ENCODE measurements at regions not wholly inside any gene's neighbourhood (a gene's known extent, or its start where the extent isn't known, plus 50 kb on each side); places are given as distances from the start of the nearest gene placed in this dataset.

DNA sequence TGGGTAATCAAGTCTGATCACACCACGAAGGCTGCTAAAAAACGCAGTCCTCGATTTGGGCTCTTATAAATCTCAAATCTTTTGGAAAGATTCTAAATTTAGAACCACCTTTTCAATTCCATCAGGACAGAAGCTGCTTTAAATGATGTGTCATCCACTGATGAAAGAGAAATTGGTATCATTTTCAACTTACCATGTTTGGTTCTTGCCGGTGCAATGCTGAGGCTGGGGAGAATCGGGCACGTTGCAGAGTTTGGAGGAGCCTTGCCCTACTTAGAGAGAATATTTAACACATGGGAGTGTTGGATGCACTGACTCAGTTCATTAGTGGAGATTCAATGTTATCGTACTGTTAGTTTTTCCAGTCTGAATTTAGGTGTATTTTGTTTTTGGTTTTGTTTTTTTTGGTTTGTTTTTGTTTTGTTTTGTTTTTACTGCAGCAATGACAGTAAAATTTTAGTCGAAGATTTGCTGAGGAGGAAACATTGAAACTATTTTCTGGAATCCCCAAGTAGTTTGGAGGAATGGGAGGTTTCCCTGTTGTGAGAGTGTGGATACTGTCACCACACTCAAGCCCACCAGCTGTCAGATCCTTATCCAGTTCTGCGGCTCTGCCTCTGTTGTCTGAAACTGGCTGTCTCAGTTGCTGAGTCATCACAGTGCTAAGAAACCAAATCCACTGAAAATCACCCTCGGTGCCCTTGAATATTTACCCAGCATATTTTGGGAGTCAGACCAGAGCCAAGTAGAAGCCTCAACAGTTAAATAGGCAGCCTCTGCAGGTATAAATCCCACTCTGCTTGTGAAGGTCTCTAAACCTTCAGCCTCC lies 497.0 kb downstream of the BTBD3 start:
- H3K36me3 ChIP-seq (ENCODE audit: control insufficient read depth in 1 of 2, insufficient read depth in 2 of 2, low read length in 2 of 2): no peaks in the 10 kb centered on the region
- H3K4me3 ChIP-seq (ENCODE audit: low read depth in 1 of 2, low read length in 2 of 2): no peak overlapping the region
- H3K4me1 ChIP-seq (ENCODE audit: control insufficient read depth in 1 of 2, insufficient read depth in 2 of 2, low read length in 2 of 2): no peaks in the 10 kb centered on the region
- no peaks in the 10 kb centered on the region for H3K9me3 ChIP-seq (ENCODE audit: control insufficient read depth in 1 of 2, low read length in 2 of 2)
- H3K27me3 ChIP-seq (ENCODE audit: low read depth, low read length): no peaks in the 10 kb centered on the region
- no peak overlapping the region for H3K27ac ChIP-seq (ENCODE audit: low read length)

DNA sequence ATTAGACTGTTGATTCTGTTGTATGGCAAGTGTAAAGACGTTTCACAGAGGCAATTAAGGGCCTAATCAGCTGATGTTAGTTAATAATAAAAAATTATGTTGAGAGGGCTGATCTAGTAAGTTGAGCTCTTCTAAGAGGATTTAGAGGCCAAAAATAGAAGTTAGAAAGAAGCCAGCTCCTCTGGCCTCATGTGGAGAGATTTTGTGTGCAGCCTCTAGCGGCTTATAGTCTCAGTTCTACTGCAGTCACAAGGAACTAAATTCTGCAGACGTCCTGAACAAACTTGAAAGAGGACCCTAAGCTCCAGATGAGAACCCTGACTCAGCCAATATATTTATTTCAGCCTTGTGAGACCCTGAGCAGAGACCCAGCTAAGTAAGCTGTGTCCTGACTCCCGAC lies 498.6 kb downstream of the BTBD3 start:
- no peaks in the 10 kb centered on the region for H3K9me3 ChIP-seq (ENCODE audit: control insufficient read depth in 1 of 2, low read length in 2 of 2)
- no peaks in the 10 kb centered on the region for H3K27me3 ChIP-seq (ENCODE audit: low read depth, low read length)
- no peaks in the 10 kb centered on the region for H3K4me1 ChIP-seq (ENCODE audit: control insufficient read depth in 1 of 2, insufficient read depth in 2 of 2, low read length in 2 of 2)
- no peak overlapping the region for H3K4me3 ChIP-seq (ENCODE audit: low read depth in 1 of 2, low read length in 2 of 2)
- H3K36me3 ChIP-seq (ENCODE audit: control insufficient read depth in 1 of 2, insufficient read depth in 2 of 2, low read length in 2 of 2): no peaks in the 10 kb centered on the region
- H3K27ac ChIP-seq (ENCODE audit: low read length): no peak overlapping the region

DNA sequence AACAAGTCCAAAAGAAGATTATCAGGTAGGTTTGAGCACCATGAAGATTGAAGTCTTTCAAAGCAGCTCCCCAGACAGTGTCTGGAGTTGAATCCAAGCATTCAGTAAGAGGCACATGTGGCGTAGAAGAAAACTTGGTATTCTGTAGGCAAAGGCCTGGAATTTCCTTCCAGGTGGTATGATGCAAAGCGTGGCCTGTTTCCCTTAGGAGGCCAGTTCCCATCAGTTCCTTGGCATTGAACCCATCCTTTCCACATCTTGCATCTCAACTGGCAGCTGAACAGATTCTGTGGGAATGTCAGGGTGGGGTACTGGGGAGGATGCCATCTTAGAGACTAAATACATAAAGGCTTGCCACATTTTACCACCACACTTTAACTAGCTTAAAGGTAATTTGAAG lies 516.0 kb downstream of the BTBD3 start:
- H3K4me1 ChIP-seq (ENCODE audit: control insufficient read depth in 1 of 2, insufficient read depth in 2 of 2, low read length in 2 of 2): no peaks in the 10 kb centered on the region
- no peaks in the 10 kb centered on the region for H3K9me3 ChIP-seq (ENCODE audit: control insufficient read depth in 1 of 2, low read length in 2 of 2)
- no peak overlapping the region for H3K27ac ChIP-seq (ENCODE audit: low read length)
- H3K27me3 ChIP-seq (ENCODE audit: low read depth, low read length): no peaks in the 10 kb centered on the region
- H3K4me3 ChIP-seq (ENCODE audit: low read depth in 1 of 2, low read length in 2 of 2): no peak overlapping the region
- no peaks in the 10 kb centered on the region for H3K36me3 ChIP-seq (ENCODE audit: control insufficient read depth in 1 of 2, insufficient read depth in 2 of 2, low read length in 2 of 2)

DNA sequence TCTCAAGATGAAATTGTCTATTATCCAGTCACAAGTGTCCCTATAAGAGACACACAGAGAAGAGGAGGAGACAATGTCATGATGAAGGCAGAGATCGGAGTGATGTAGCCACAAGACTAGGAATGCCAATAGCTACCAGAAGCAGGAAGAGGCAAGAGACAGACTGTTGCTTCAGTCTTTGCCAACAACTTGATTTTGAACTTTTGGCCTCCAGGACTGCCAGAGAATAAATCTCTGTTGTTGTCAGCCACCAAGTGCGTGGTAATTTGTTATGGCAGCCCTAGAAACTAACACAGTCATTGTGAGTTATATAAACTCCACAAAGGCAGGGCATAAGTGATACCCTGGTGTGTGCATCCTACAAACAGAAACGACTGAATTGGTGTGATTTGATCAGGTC lies 517.0 kb downstream of the BTBD3 start:
- no peak overlapping the region for H3K27ac ChIP-seq (ENCODE audit: low read length)
- no peaks in the 10 kb centered on the region for H3K9me3 ChIP-seq (ENCODE audit: control insufficient read depth in 1 of 2, low read length in 2 of 2)
- H3K4me3 ChIP-seq (ENCODE audit: low read depth in 1 of 2, low read length in 2 of 2): no peak overlapping the region
- H3K27me3 ChIP-seq (ENCODE audit: low read depth, low read length): no peaks in the 10 kb centered on the region
- H3K4me1 ChIP-seq (ENCODE audit: control insufficient read depth in 1 of 2, insufficient read depth in 2 of 2, low read length in 2 of 2): no peaks in the 10 kb centered on the region
- no peaks in the 10 kb centered on the region for H3K36me3 ChIP-seq (ENCODE audit: control insufficient read depth in 1 of 2, insufficient read depth in 2 of 2, low read length in 2 of 2)

DNA sequence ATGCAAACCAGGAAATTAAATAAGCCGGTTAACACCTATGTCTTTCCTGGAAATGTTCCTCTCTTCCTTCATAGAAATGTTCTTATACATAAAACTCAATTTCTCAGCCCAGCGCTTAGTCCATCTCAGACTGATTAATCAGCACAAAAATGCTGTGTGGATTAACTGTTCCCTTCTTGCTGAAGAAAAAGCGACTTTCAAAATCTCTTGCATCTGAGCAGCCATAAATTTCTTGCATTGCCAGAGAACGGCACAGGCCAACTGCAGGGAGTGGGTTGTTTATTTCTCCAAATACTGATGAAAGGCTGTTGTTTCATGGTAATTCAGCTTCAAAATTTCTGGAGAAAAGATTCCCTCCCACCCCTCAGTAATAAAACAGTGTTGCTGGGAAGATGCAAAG lies 517.6 kb downstream of the BTBD3 start:
- Histone ChIP-seq H3K27ac (ENCODE audit: low read length) (no peak overlapping the region), H3K4me1 (ENCODE audit: control insufficient read depth in 1 of 2, insufficient read depth in 2 of 2, low read length in 2 of 2) (no peaks in the 10 kb centered on the region), H3K4me3 (ENCODE audit: low read depth in 1 of 2, low read length in 2 of 2) (no peak overlapping the region), H3K27me3 (ENCODE audit: low read depth, low read length) (no peaks in the 10 kb centered on the region), H3K36me3 (ENCODE audit: control insufficient read depth in 1 of 2, insufficient read depth in 2 of 2, low read length in 2 of 2) (no peaks in the 10 kb centered on the region), H3K9me3 (ENCODE audit: control insufficient read depth in 1 of 2, low read length in 2 of 2) (no peaks in the 10 kb centered on the region)

DNA sequence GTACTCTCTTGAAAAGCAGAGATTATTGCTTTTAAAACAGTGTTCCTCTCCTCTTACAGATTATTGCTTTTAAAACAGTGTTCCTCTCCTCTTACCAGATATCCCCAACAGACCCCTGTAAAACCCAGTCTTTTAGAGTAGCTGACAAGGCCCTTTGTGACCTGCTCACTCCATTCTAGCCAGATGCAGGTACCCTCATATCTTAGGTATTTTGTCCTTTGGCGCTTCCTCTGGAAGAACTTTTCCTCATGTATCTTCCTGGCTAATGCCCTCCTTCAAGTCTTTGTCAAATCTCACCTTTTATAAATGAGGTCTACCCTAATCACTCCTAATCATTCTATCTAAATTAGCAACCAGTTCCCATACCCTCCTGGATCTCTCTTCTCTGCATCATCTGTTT lies 536.0 kb downstream of the BTBD3 start:
- no peak overlapping the region for H3K4me3 ChIP-seq (ENCODE audit: low read depth in 1 of 2, low read length in 2 of 2)
- no peaks in the 10 kb centered on the region for H3K36me3 ChIP-seq (ENCODE audit: control insufficient read depth in 1 of 2, insufficient read depth in 2 of 2, low read length in 2 of 2)
- no peaks in the 10 kb centered on the region for H3K4me1 ChIP-seq (ENCODE audit: control insufficient read depth in 1 of 2, insufficient read depth in 2 of 2, low read length in 2 of 2)
- H3K9me3 ChIP-seq (ENCODE audit: control insufficient read depth in 1 of 2, low read length in 2 of 2): peaks cover 0 to 6% of the 10 kb centered on the region in 2 donors
- no peak overlapping the region for H3K27ac ChIP-seq (ENCODE audit: low read length)
- no peaks in the 10 kb centered on the region for H3K27me3 ChIP-seq (ENCODE audit: low read depth, low read length)

DNA sequence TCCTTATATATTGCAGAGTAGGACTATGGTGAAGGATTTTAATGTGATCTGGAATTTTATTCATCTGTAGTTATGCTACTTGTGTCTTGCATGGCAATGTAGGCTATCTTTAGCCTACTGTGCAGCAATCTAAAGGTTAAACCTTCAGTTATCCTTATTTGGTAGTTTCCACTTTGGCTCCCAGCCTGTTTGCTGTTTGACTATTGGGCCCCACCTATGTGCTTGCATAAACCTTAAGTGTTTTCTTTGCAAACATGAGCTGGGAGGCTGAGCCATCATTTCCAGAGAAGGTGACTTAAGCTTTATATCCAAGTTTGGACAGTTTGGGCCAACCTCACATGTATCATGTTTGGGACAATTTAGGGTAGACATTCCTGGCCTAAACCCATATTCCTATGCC lies 537.5 kb downstream of the BTBD3 start:
- H3K9me3 ChIP-seq (ENCODE audit: control insufficient read depth in 1 of 2, low read length in 2 of 2): peaks cover 0 to 6% of the 10 kb centered on the region in 2 donors
- no peaks in the 10 kb centered on the region for H3K27me3 ChIP-seq (ENCODE audit: low read depth, low read length)
- no peaks in the 10 kb centered on the region for H3K4me1 ChIP-seq (ENCODE audit: control insufficient read depth in 1 of 2, insufficient read depth in 2 of 2, low read length in 2 of 2)
- H3K4me3 ChIP-seq (ENCODE audit: low read depth in 1 of 2, low read length in 2 of 2): no peak overlapping the region
- H3K36me3 ChIP-seq (ENCODE audit: control insufficient read depth in 1 of 2, insufficient read depth in 2 of 2, low read length in 2 of 2): no peaks in the 10 kb centered on the region
- H3K27ac ChIP-seq (ENCODE audit: low read length): no peak overlapping the region

DNA sequence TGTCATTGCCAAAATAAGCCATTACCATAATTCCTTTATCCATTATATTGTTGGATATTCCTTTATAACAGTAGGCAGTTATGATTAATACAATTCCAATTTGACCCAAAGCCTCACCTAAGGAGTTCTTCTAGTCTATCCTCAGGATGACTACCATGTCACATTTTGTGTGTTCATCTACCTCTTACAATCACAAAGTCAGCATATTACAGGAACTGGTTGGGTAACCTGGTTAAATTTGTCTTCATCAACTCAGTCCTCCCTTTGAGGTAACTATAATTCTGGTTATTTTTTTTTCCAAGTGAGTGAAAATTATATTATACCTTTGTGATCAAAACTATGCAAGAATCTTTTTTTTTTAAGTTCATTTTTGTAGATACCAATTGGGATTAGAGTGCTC lies 540.5 kb downstream of the BTBD3 start:
- no peaks in the 10 kb centered on the region for H3K4me1 ChIP-seq (ENCODE audit: control insufficient read depth in 1 of 2, insufficient read depth in 2 of 2, low read length in 2 of 2)
- no peaks in the 10 kb centered on the region for H3K9me3 ChIP-seq (ENCODE audit: control insufficient read depth in 1 of 2, low read length in 2 of 2)

DNA sequence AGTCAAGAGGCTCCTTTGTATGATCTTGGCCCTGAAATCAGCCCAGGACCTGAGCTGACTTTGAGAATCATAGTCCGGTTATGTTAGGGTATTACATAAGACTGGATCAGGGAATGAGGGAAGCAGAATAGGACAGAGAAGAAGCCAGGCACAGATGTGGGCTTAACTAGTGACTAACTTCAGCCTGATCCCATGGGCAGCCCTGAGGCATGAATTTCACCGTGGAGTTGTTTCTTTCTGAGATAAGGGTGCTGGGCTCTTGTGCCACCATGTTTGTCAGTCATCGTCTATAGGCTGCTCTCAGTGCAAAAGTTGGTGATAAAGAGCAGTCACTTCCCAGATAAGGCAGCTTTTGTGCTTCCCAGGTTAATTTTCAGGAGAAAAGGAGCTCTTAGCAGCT lies 544.7 kb upstream of the SPTLC3 start:
- no peak overlapping the region for H3K4me3 ChIP-seq (ENCODE audit: low read depth in 1 of 2, low read length in 2 of 2)
- H3K27me3 ChIP-seq (ENCODE audit: low read depth, low read length): no peaks in the 10 kb centered on the region

More for the DNA sequence above, 540.5 kb downstream of the BTBD3 start:
- H3K27me3 ChIP-seq (ENCODE audit: low read depth, low read length): no peaks in the 10 kb centered on the region
- H3K4me3 ChIP-seq (ENCODE audit: low read depth in 1 of 2, low read length in 2 of 2): no peak overlapping the region
- H3K36me3 ChIP-seq (ENCODE audit: control insufficient read depth in 1 of 2, insufficient read depth in 2 of 2, low read length in 2 of 2): no peaks in the 10 kb centered on the region
- H3K27ac ChIP-seq (ENCODE audit: low read length): no peak overlapping the region

DNA sequence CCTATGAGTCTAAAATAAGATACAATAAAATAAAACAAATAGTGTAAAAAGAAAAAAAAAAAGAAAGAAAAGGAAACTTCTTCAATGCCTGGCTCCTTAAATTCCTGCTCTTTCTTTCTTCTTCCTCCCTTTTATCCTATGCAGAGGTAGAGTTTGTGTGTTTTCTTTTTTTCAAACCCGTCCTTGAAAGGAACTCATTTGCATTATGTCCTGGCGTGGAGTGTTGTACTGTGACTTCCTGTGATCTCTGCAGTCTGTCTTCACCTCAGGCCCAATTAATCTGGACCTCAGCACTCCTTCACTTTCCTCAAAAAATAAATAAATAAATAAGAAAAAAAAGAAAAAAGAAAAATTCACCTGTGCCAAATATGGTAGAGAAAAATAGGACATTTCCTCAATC lies 541.9 kb upstream of the SPTLC3 start:
- Histone ChIP-seq H3K27me3 (ENCODE audit: low read depth, low read length) (no peaks in the 10 kb centered on the region), H3K36me3 (ENCODE audit: control insufficient read depth in 1 of 2, insufficient read depth in 2 of 2, low read length in 2 of 2) (no peaks in the 10 kb centered on the region), H3K4me3 (ENCODE audit: low read depth in 1 of 2, low read length in 2 of 2) (no peak overlapping the region), H3K27ac (ENCODE audit: low read length) (no peak overlapping the region), H3K9me3 (ENCODE audit: control insufficient read depth in 1 of 2, low read length in 2 of 2) (no peaks in the 10 kb centered on the region), H3K4me1 (ENCODE audit: control insufficient read depth in 1 of 2, insufficient read depth in 2 of 2, low read length in 2 of 2) (no peaks in the 10 kb centered on the region)

More for the DNA sequence above, 544.7 kb upstream of the SPTLC3 start:
- Histone ChIP-seq H3K9me3 (ENCODE audit: control insufficient read depth in 1 of 2, low read length in 2 of 2) (no peaks in the 10 kb centered on the region), H3K36me3 (ENCODE audit: control insufficient read depth in 1 of 2, insufficient read depth in 2 of 2, low read length in 2 of 2) (no peaks in the 10 kb centered on the region), H3K27ac (ENCODE audit: low read length) (no peak overlapping the region), H3K4me1 (ENCODE audit: control insufficient read depth in 1 of 2, insufficient read depth in 2 of 2, low read length in 2 of 2) (no peaks in the 10 kb centered on the region)

DNA sequence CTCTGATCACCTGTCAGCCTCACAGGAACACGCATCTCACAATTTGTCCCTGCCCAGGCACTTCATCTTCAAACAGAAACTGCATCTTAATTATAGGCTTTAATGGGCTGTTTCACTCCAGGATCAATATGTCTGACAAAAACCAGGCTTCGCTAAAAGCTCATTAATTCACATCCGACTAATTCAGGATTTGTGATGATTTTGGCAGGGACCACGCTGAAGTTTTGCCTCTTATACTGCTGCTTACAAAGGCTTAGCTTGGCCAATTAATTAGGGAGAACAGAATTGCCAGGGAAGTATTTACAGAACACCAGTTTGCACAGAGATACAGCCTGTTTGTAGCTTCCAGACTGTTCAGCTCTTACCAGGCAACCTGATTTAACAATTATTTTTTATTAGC lies 541.0 kb upstream of the SPTLC3 start:
- no peak overlapping the region for H3K27ac ChIP-seq (ENCODE audit: low read length)
- H3K36me3 ChIP-seq (ENCODE audit: control insufficient read depth in 1 of 2, insufficient read depth in 2 of 2, low read length in 2 of 2): no peaks in the 10 kb centered on the region

DNA sequence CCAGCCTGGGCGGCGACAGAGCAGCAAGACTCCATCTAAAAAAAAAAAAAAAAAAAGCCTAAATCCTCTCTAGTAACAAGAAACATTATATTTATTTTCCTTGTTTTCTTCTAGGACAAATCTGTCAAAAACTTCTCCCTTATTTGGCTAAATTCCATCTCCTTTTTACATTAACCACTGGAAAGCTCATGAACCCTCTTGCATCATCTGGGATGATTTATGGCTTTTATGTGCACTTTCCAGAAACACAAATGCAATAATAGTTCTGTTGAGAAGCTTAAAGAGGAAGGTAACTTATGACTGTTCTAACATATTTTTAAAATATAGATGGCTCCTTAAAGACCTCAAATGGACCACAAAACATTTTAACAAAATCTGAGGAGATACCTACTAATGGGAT lies 526.1 kb upstream of the SPTLC3 start:
- Histone ChIP-seq H3K36me3 (ENCODE audit: control insufficient read depth in 1 of 2, insufficient read depth in 2 of 2, low read length in 2 of 2) (no peaks in the 10 kb centered on the region), H3K27me3 (ENCODE audit: low read depth, low read length) (no peaks in the 10 kb centered on the region), H3K27ac (ENCODE audit: low read length) (no peak overlapping the region), H3K4me1 (ENCODE audit: control insufficient read depth in 1 of 2, insufficient read depth in 2 of 2, low read length in 2 of 2) (no peaks in the 10 kb centered on the region), H3K4me3 (ENCODE audit: low read depth in 1 of 2, low read length in 2 of 2) (no peak overlapping the region), H3K9me3 (ENCODE audit: control insufficient read depth in 1 of 2, low read length in 2 of 2) (no peaks in the 10 kb centered on the region)

More for the DNA sequence above, 541.0 kb upstream of the SPTLC3 start:
- no peak overlapping the region for H3K4me3 ChIP-seq (ENCODE audit: low read depth in 1 of 2, low read length in 2 of 2)
- no peaks in the 10 kb centered on the region for H3K4me1 ChIP-seq (ENCODE audit: control insufficient read depth in 1 of 2, insufficient read depth in 2 of 2, low read length in 2 of 2)
- no peaks in the 10 kb centered on the region for H3K9me3 ChIP-seq (ENCODE audit: control insufficient read depth in 1 of 2, low read length in 2 of 2)
- no peaks in the 10 kb centered on the region for H3K27me3 ChIP-seq (ENCODE audit: low read depth, low read length)

Data from muscle layer of duodenum (tissue), 2 donors.